Common myeloid progenitor, CD34-positive (primary cell): ENCODE measurements at regions not wholly inside any gene's neighbourhood (a gene's known extent, or its start where the extent isn't known, plus 50 kb on each side); places are given as distances from the start of the nearest gene placed in this dataset.

ENCODE experiments used
- CTCF ChIA-PET: fragments of 350-600 bp; sonication (Branson Sonifier 250); formaldehyde crosslinking; loops from one replicate; lab custom pipeline; 2021; ENCODE audit warnings: antibody characterized with exemption; lab: Charles Lee
- POLR2A ChIA-PET: fragments of 350-600 bp; sonication (Branson Sonifier 250); formaldehyde crosslinking; loops from one replicate; lab custom pipeline; 2021; ENCODE audit warnings: antibody characterized with exemption; lab: Charles Lee
- DNase-seq, 3 donors: peaks; one replicate each; pipeline versions ENCODE4 v3.0.0 to v3.0.0-alpha.2; 2013
- H3K27ac ChIP-seq, 2 experiments: 1 replicate in 1 of 2; 2 replicates in 1 of 2; pipeline ENCODE4 v1.7.0; 2013; ENCODE audit warnings: inconsistent platforms in 2 of 2, low read length in 2 of 2, mild to moderate bottlenecking in 2 of 2, low read depth in 1 of 2, moderate library complexity in 1 of 2; ENCODE audit not compliant: severe bottlenecking in 2 of 2, insufficient read depth in 1 of 2, poor library complexity in 1 of 2
- H3K27me3 ChIP-seq, 5 experiments: replicated peaks in 2 of 5; 1 replicate in 3 of 5; 2 replicates in 2 of 5; pipeline versions ENCODE4 v1.6.1 to v1.7.0; 2013; ENCODE audit warnings: low read length in 4 of 5, mild to moderate bottlenecking in 2 of 5, moderate library complexity in 2 of 5, inconsistent platforms in 1 of 5; ENCODE audit not compliant: insufficient read depth in 5 of 5, control insufficient read depth in 4 of 5
- H3K36me3 ChIP-seq, 4 experiments: 1 replicate in 2 of 4; 2 replicates in 2 of 4; pipeline versions ENCODE4 v1.6.1 to v1.7.0; 2013; ENCODE audit warnings: low read length in 3 of 4, control low read depth in 1 of 4, mild to moderate bottlenecking in 1 of 4; ENCODE audit not compliant: control insufficient read depth in 4 of 4, insufficient read depth in 4 of 4
- H3K4me1 ChIP-seq, 4 experiments: 1 replicate in 3 of 4; 2 replicates in 1 of 4; pipeline versions ENCODE4 v1.6.1 to v1.7.1; 2013; ENCODE audit warnings: low read length in 3 of 4, mild to moderate bottlenecking in 3 of 4, control low read depth in 1 of 4, inconsistent platforms in 1 of 4, moderate library complexity in 1 of 4; ENCODE audit not compliant: control insufficient read depth in 4 of 4, insufficient read depth in 4 of 4; ENCODE audit errors: control extremely low read depth in 1 of 4
- H3K4me3 ChIP-seq, 7 experiments: 1 replicate in 4 of 7; 2 replicates in 3 of 7; pipeline versions ENCODE4 v1.5.1 to v1.7.0; 2013; ENCODE audit warnings: mild to moderate bottlenecking in 7 of 7, low read length in 6 of 7, moderate library complexity in 6 of 7, inconsistent platforms in 2 of 7, low read depth in 2 of 7, control low read depth in 1 of 7; ENCODE audit not compliant: insufficient read depth in 4 of 7, control insufficient read depth in 1 of 7; ENCODE audit errors: extremely low read depth in 1 of 7
- H3K9me3 ChIP-seq, 5 experiments: 1 replicate in 4 of 5; 2 replicates in 1 of 5; pipeline versions ENCODE4 v1.6.1 to v1.7.1; 2013; ENCODE audit warnings: low read length in 4 of 5, mild to moderate bottlenecking in 2 of 5, inconsistent platforms in 1 of 5, low read depth in 1 of 5, moderate library complexity in 1 of 5; ENCODE audit not compliant: control insufficient read depth in 4 of 5, insufficient read depth in 2 of 5; ENCODE audit errors: control extremely low read depth in 1 of 5
- WGBS: methylation state at CpG from one replicate; pipeline ENCODE4 v1.1.5; 2013; ENCODE audit not compliant: insufficient coverage; 5-methylcytosine and 5-hydroxymethylcytosine counted together

DNA sequence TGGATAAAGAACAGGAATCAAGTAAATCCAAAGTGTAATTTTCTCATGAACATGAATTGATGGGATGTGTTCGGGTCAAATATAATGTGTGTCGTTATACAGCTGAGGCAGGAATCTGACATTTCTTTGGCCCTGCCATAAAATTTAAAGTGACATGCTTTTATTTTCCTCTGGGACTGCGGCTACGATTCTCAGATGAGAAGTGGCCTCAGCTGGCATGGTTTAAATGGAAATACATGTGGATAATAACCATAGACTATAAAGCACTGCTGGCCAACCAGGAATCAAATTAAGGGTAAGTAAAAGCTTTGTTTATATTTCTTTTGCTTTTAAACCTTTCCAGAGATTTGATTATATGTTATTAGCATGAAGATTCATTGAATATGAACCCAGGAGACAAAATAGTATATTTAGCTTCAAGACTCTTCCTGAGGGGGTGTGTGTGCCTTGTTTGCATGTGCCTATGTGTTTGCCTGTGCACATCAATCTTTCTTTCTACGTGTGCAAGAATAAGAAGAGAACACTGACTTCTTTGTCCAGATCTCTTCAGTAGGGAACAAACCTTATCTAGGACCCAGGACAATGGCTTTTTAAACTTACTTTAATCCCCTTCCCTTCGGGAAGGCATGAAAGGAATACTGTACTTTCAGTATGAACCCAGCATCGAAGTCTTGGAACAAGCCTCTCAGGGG is 629.0 kb upstream of the PFKP start:
- no peaks in the 10 kb centered on the region for H3K4me1 ChIP-seq
- no peaks in the 10 kb centered on the region for H3K36me3 ChIP-seq
- no peak overlapping the region for H3K4me3 ChIP-seq
- peaks cover 0 to 3% (median 0%) of the 10 kb centered on the region in 5 experiments for H3K9me3 ChIP-seq
- no peak for DNase-seq
- peaks cover 0 to 2% (median 0%) of the 10 kb centered on the region in 5 experiments for H3K27me3 ChIP-seq
- H3K27ac ChIP-seq: no peak overlapping the region
- WGBS: 100% methylated on average over 5 of the region's 7 CpGs
- ChIA-PET CTCF (no interaction called here), POLR2A (no interaction called here)

DNA sequence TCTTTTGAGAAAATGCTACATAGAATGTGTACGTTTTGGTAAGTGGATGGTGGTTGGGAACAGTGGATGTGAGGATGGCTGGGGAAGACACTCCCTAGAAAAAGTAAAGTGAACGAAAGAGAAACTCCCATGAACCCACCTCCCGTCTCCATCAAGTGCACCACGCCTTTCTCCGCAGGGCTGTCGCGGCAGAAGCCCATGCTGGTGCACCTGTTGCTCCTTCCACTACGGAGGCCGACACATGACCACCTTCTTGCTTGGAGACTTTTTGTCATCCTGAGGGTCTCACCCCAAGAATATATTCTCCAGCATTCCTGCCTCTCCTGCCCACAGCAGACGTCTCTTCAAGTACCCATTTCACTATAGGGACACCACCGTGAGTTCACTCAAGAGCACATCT is 630.4 kb upstream of the PFKP start:
- ChIA-PET CTCF (no interaction called here), POLR2A (no interaction called here)
- Histone ChIP-seq H3K36me3 (no peaks in the 10 kb centered on the region), H3K9me3 (peaks cover 0 to 3% (median 0%) of the 10 kb centered on the region in 5 experiments), H3K4me1 (no peaks in the 10 kb centered on the region), H3K27ac (no peak overlapping the region), H3K4me3 (no peak overlapping the region), H3K27me3 (peaks cover 0 to 2% (median 0%) of the 10 kb centered on the region in 5 experiments)
- DNase-seq: no peak
- 96% methylated on average over 5 of the region's 11 CpGs for WGBS

DNA sequence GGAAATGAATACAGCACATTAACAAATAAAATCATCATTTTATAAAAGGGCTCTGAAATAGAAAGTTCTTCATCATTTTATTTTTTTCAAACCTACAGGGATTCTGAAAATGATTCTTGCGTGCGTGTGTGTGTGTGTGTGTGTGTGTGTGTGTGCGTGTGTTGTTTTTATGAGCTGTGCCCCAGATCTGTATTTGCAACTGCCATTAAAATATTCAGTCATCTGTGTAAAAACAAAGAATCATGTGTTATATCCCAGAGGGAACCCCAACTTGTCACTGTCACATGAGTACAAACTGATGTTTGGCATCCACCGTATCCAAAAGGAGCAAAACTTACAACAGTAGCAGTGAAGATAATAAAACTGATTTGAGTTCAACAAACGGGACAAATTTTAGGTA is 635.4 kb upstream of the PFKP start:
- Histone ChIP-seq H3K27ac (no peak overlapping the region), H3K4me1 (no peaks in the 10 kb centered on the region), H3K27me3 (no peaks in the 10 kb centered on the region), H3K4me3 (no peak overlapping the region), H3K9me3 (peaks cover 0 to 3% (median 0%) of the 10 kb centered on the region in 5 experiments), H3K36me3 (no peaks in the 10 kb centered on the region)
- DNase-seq: no peak
- CTCF ChIA-PET: no interaction called here
- POLR2A ChIA-PET: no interaction called here
- 100% methylated on average over 2 of the region's 5 CpGs for WGBS

DNA sequence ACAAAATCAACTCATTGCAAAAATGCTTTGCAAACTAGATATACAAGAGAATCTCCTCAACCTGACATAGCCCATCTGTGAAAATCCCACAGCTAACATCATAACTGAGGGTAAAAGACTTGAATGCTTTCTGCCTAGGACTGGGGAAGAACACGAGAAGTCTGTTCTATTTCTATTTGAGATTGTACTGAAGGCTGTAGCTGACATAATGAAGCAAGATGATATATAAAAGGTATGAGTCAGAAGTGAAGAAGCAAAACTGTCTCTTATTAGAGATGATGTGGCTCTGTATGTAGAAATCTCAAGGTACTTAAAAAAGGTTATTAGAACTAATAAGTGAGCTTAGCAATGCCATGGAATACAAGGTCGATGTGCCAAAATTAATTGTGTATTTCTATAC is 639.9 kb upstream of the PFKP start:
- Histone ChIP-seq H3K9me3 (no peaks in the 10 kb centered on the region), H3K4me3 (no peak overlapping the region), H3K27ac (no peak overlapping the region), H3K4me1 (no peaks in the 10 kb centered on the region), H3K36me3 (no peaks in the 10 kb centered on the region), H3K27me3 (no peaks in the 10 kb centered on the region)
- CTCF ChIA-PET: no interaction called here
- WGBS: 100% methylated on average over 1 of the region's 2 CpGs
- no peak for DNase-seq
- POLR2A ChIA-PET: no interaction called here

DNA sequence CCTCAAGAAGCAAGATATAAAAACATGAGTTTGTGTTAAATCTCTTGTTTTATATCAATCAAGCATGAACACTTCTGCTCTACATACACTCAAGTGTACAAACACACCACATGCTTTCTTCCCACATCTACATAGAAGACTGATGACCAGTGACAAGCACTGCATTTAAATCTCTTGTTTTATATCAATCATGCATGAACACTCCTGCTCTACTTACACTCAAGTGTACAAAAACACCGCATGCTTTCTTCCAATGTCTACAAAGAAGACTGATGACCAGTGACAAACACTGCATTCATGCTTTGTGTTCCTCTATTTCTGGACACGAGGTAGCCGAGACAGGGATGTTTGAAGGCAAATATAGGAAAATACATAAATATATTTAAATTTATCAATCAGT is 642.0 kb upstream of the PFKP start:
- Histone ChIP-seq H3K9me3 (no peaks in the 10 kb centered on the region), H3K36me3 (no peaks in the 10 kb centered on the region), H3K27me3 (no peaks in the 10 kb centered on the region), H3K4me3 (no peak overlapping the region), H3K27ac (no peak overlapping the region), H3K4me1 (no peaks in the 10 kb centered on the region)
- ChIA-PET POLR2A (no interaction called here), CTCF (no interaction called here)
- 100% methylated on average over 1 of the region's 3 CpGs for WGBS
- DNase-seq: no peak

DNA sequence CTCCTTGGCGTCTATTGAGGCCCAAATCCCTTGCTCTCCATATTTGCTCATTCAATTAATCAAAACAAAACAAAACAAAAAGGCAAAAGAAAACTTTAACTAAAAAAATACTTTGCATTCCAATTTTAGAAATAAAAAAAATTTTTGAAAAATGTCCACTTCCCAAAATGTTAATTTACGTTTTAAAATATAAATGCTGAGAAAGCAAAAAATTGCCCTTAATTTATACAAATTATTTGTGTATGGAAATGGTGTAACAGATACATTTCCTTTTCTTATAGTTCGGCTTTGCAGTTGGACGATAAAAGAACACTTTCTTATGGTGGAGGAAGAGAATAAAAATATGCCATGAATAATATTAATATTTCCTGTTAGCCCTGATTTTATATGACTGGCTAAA is 652.8 kb upstream of the PFKP start:
- Histone ChIP-seq H3K9me3 (no peaks in the 10 kb centered on the region), H3K27ac (no peak overlapping the region), H3K4me1 (no peaks in the 10 kb centered on the region), H3K36me3 (no peaks in the 10 kb centered on the region), H3K4me3 (no peak overlapping the region), H3K27me3 (no peaks in the 10 kb centered on the region)
- 100% methylated on average over 1 of the region's 4 CpGs for WGBS
- CTCF ChIA-PET: no interaction called here
- POLR2A ChIA-PET: no interaction called here
- DNase-seq: no peak

DNA sequence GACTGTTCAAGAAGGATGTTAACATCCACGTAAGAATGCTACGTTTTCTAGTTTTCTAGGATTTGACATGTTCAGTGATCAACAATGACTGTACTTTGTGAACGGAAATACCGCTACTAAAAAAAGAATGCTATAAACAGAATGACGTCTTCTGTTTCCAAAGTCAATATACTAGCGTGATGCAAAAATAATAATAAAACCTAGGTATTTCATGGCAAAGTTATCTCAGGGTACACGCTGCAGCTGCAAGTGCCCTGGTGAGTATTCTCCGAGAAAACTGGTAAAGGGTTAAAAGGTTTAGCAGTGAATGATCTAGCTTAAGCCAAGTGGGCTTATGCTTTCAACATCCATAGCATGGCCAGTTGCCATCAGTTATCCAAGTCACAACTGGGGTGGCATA is 653.3 kb upstream of the PFKP start:
- ChIA-PET POLR2A (no interaction called here), CTCF (no interaction called here)
- Histone ChIP-seq H3K36me3 (no peaks in the 10 kb centered on the region), H3K27me3 (no peaks in the 10 kb centered on the region), H3K4me3 (no peak overlapping the region), H3K27ac (no peak overlapping the region), H3K9me3 (no peaks in the 10 kb centered on the region), H3K4me1 (no peaks in the 10 kb centered on the region)
- DNase-seq: no peak
- WGBS: 93% methylated on average over 6 of the region's 8 CpGs
